GM18861 (cell line): ENCODE measurements at regions not wholly inside any gene's neighbourhood (a gene's known extent, or its start where the extent isn't known, plus 50 kb on each side); places are given as distances from the start of the nearest gene placed in this dataset.

Experiments
- ATAC-seq: cut with Tn5 transposase; IDR thresholded peaks from one replicate; pipeline ENCODE4 v1.9.1; 2021; ENCODE audit not compliant: unreplicated experiment

GRCh38 chr11:28657378-28658030, 549.3 kb downstream of the METTL15 start:
- ATAC-seq, result no peak

GRCh38 chr11:28654191-28654590, 546.0 kb downstream of the METTL15 start:
- no peak for ATAC-seq

GRCh38 chr11:28649922-28650321, 541.7 kb downstream of the METTL15 start:
- ATAC-seq, result no peak

- ATAC-seq, result no peak
Observed at GRCh38 chr11:28636566-28636965, 528.4 kb downstream of the METTL15 start.

GRCh38 chr11:28636033-28636432, 527.8 kb downstream of the METTL15 start:
- no peak for ATAC-seq

GRCh38 chr11:28632338-28632737, 524.1 kb downstream of the METTL15 start:
- no peak for ATAC-seq

- no peak for ATAC-seq
Observed at GRCh38 chr11:28631148-28631547, 523.0 kb downstream of the METTL15 start.

- ATAC-seq, result no peak
Observed at GRCh38 chr11:28629235-28629634, 521.0 kb downstream of the METTL15 start.

GRCh38 chr11:28628412-28628811, 520.2 kb downstream of the METTL15 start:
- ATAC-seq, result no peak

GRCh38 chr11:28627690-28628255, 519.6 kb downstream of the METTL15 start:
- ATAC-seq, result no peak

GRCh38 chr11:28625532-28625931, 517.3 kb downstream of the METTL15 start:
- ATAC-seq, result no peak

GRCh38 chr11:28621753-28622152, 513.6 kb downstream of the METTL15 start:
- no peak for ATAC-seq

- no peak for ATAC-seq
Observed at GRCh38 chr11:28619846-28620540, 511.8 kb downstream of the METTL15 start.

GRCh38 chr11:28618416-28618815, 510.2 kb downstream of the METTL15 start:
- no peak for ATAC-seq

GRCh38 chr11:28616160-28616965, 508.2 kb downstream of the METTL15 start:
- no peak for ATAC-seq

GRCh38 chr11:28615542-28615941, 507.4 kb downstream of the METTL15 start:
- no peak for ATAC-seq

GRCh38 chr11:28606930-28607329, 498.7 kb downstream of the METTL15 start:
- ATAC-seq, result no peak

- no peak for ATAC-seq
Observed at GRCh38 chr11:28599656-28600055, 491.5 kb downstream of the METTL15 start.

GRCh38 chr11:28598531-28598930, 490.3 kb downstream of the METTL15 start:
- ATAC-seq, result no peak

GRCh38 chr11:28596816-28597215, 488.6 kb downstream of the METTL15 start:
- ATAC-seq, result no peak

GRCh38 chr11:28592141-28592540, 484.0 kb downstream of the METTL15 start:
- ATAC-seq, result no peak

GRCh38 chr11:28584992-28585391, 476.8 kb downstream of the METTL15 start:
- no peak for ATAC-seq
